Stimulated activated CD8-positive, alpha-beta memory T cell treated with anti-CD3 and anti-CD28 coated beads, Interleukin-4, amount 100 ng/mL, for 24 hours (primary cell): ENCODE measurements at regions not wholly inside any gene's neighbourhood (a gene's known extent, or its start where the extent isn't known, plus 50 kb on each side); places are given as distances from the start of the nearest gene placed in this dataset.

Experiments
- DNase-seq: peaks from one replicate; pipeline ENCODE4 v3.0.0-alpha.2; 2020; ENCODE audit warnings: low read depth

DNA sequence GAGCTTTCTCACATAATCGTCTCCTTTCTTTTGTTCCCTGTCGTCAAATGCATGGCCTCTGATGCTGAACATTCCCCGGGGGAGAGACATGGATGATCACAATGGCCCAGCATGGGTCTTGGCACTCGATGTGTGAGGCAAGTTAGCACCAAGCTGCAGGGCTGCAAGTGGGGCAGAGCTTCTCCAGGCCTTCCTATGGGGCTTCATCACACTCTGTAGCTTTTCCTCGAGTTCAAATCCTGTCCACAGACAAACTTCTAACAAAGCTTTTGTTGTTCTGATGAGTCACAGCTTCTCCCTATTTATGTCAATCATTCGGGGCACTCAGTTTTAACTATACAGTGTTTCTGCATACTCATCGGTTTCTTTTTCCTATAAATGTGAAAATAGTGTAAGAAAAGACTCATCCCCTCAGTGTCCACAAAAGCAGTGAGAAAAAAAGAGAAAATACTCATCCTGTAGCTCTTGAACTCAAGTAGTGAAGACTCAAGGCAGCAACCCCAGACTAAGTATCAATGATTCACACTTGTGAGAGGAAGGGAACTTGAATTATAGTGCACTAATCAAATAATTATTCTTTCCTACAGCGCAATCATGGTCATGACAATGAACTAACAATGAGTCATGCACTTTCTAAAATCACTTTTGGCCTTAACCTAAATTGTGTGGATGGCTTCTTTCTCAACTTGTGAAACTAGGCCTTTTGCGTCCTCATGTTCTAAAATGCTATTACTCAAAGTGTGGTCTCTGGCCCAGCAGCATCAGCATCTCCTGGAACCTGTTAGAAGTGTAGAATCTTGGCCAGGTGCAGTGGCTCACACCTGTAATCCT, 68.4 kb upstream of the NOX3 start:
- no peak for DNase-seq

DNA sequence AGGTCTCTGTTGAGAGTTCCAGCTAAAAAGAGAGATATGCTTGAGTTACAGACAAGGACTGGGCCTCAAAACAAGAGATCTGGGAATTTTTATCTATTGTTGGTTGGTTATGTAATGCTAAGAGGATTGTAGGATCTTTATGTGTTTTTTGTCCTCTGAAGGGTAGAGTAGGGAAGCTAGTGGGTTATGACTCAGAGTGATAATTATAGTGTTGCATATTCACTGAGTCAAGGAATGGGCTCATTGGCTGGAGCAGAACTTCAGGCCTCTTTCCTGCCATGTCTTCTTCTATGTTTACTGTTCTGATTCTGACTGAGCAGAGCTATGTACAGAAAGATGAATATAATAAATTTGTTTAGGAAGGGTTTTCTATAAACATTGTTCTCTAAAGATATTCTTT, 66.1 kb upstream of the NOX3 start:
- DNase-seq, result no peak

DNA sequence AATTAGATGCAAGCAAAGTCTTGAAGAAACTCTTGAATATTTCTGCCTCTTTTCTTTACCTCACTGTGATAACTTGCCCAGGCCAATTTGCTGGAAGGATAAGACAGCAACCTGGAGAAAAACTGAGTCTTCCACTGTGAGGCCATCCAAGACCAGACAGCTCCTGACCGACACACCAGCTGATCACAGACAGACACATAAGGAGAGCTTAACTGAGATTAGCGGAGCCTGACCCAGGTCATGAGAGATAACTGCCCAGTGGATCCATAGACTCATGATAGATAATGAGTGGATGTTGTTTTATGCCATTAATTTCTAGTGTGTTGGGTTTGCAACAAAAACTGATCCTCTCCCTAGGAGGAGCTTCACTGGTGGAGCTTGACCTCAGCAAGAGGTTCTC, 64.4 kb upstream of the NOX3 start:
- no peak for DNase-seq

DNA sequence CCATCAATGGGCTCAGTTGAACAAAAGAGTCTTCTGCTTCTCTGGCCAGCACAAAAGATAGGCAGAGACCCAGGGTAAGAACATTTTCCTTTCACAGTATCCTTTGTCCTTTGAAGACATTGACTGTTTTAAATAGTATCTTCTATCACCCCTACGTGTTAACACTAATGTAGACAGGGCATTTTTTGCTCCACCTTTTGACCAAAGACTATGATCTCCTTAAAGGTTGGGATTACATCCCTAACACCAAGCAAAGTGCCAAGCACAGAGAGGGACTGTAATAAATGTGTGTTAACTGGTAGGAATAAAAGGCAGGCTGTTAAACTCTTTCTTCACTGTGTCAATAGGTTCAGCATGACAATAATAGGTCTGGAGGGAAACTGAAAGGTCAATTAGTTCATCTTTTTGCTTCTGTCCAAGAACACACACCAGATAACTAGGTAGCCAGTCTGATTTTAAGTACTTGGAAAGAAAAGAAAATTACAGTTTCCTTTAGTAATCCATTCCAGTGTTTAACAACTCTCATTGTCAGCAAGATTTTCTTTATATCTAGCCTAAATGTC, 63.6 kb upstream of the NOX3 start:
- DNase-seq, result no peak

DNA sequence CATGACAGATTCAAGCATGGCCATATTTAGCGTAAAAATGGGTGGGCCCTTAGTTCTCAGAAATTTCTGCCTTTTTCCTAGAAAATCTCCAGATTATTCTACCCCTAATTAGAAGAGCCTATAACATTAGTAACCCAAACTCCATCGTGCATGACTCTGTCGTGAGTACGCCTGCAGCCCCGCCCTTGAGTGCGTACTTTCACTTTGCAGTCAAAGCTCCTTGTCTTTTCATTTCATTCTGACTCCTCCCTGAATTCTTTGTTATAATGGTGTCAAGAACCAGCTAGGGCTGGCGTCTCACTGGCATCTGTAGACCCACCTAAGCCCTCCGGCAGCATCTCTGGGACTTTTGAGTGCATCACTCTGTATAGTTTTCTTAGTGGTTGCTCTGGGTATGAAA, 61.7 kb upstream of the NOX3 start:
- DNase-seq, result no peak

DNA sequence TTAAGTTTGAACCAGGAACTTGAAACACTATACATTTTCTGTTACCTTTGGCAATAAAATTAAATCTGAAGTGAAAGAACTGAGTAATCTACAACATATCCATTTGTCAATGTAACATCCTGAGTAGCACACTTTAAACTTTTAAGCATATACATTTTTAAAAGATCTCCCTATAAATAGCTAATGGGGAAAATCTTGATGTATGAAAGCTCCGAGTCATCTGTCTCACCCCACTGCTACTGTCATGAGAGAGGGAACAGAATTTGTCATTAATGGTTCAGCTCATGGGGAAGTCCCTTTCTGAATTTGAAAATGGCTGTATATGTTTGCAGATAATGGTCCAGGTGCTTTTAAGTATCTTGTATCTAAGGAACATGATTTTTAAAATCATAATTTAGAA, 55.2 kb upstream of the NOX3 start:
- DNase-seq, result no peak

DNA sequence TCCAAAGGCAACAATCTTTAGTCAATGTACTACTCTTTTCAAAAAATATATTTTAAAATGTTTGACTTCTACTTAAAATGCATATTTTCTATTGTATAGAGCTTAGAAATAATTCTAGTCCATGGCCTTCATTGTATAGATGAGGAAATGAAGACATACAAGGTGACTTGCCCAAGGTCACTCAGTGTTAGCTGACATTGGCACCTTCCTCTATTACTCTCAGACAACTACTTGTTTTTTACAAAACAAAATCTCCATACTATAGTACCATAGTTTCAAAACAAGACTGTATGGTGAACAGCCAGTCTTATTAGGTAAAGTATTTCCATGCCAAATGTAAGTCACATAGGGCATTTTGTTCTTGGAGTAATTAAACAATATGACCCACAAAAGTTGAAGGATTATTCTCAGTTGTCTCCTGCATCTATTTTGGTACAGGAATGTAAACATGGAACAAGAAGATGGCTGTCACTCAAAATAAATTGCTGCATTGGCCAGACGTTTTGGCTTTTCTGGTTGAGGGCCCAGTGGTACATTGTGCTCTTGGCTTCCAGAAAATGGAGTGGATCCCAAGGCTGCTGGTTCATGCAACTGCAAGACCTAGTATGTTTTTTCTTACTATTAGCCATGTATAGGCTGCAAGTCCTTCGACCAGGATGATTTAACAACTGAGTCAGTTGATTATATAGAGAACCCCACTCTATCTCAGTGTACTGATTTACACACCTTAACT, 54.3 kb upstream of the NOX3 start:
- DNase-seq, result no peak

DNA sequence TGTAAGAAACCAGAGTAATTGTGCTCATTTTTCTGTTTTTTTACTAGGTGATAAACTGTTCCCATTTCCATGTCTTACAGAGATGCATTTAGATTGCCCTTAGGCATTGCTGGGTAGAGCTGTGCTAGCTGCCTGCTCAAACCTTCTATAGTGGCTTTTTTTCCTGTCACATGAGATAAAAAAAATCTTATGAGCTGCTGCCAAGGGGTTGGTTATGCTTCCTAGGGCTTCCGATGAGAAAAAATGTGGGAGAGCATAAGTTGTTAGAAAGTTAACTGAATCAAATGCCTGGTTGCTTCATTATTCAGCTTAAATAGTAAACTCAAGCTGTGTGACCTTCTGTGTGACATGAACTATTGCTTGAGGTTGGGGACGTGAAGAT, 50.0 kb upstream of the NOX3 start:
- no peak for DNase-seq
